ENCODE measurements at regions not wholly inside any gene's neighbourhood (a gene's known extent, or its start where the extent isn't known, plus 50 kb on each side); places are given as distances from the start of the nearest gene placed in this dataset.

DNA sequence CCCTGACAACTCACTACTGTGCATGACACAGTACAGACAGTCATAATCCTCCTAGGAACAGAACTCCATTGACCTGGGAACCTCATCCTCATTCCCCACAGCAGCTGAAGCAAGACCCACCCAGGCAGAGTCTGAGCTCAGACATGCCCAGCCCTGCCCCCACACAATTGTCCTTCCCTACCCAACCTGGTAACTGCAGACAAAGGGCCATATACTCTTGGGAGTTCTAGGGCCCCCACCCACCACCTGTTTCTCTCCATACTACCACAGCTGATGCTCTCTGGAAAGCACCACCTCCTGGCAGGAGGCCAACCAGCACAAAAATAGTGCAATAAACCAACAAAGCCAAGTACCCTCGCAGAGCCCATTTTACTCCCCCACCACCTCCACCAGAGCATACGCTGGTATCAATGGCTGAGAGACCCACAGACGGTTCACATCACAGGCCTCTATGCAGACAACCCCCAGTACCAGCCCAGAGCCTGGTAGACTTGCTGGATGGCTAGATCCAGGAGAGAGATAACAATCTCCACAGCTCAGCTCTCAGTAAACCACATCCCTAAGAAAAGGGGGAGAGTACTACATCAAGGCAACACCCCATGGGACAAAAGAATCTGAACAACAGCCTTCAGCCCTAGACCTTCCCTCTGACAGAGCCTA lies 159.7 kb upstream of the CXADR start:
- no peaks in the 10 kb centered on the region for H3K36me3 ChIP-seq
- no peak overlapping the region for H3K4me3 ChIP-seq
- WGBS: 72% methylated on average over 3 of the region's 3 CpGs
- TF ChIP-seq, protein P1, sequence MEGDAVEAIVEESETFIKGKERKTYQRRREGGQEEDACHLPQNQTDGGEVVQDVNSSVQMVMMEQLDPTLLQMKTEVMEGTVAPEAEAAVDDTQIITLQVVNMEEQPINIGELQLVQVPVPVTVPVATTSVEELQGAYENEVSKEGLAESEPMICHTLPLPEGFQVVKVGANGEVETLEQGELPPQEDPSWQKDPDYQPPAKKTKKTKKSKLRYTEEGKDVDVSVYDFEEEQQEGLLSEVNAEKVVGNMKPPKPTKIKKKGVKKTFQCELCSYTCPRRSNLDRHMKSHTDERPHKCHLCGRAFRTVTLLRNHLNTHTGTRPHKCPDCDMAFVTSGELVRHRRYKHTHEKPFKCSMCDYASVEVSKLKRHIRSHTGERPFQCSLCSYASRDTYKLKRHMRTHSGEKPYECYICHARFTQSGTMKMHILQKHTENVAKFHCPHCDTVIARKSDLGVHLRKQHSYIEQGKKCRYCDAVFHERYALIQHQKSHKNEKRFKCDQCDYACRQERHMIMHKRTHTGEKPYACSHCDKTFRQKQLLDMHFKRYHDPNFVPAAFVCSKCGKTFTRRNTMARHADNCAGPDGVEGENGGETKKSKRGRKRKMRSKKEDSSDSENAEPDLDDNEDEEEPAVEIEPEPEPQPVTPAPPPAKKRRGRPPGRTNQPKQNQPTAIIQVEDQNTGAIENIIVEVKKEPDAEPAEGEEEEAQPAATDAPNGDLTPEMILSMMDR (IDR thresholded peaks at IDR 0.05): no peak
- TF ChIP-seq POLR2AphosphoS5 (IDR thresholded peaks at IDR 0.05): no peak
- TF ChIP-seq POLR2A (IDR thresholded peaks at IDR 0.05): no peak
- no peak for DNase-seq (ENCODE audit: low spot score)
- no peak overlapping the region for H3K27ac ChIP-seq
- H3K4me1 ChIP-seq (replicated peaks): no peaks in the 10 kb centered on the region
- H3K27me3 ChIP-seq (replicated peaks; ENCODE audit: insufficient read depth): no peaks in the 10 kb centered on the region
- intact Hi-C loops (cut with DNase I): no loop called here
- H3K9me3 ChIP-seq: no peaks in the 10 kb centered on the region

DNA sequence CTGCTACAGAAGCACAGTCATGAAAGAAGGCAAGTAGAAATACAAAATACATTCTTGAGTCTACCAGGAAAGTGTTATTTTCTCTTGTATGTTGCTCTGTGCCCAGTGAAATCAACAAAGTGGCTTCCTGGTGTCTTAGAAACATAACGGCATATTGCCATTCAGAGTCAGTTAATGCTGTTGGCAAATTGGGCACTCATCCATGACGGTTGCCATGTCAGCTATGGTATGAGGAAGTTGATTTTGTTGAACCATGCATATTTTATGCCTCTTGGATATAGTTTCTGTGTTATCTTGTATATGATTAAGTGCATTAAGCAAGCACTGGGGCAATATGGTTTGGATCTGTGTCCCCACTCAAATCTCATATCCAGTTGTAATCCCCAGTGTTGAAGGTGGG lies 153.1 kb upstream of the CXADR start:
- TF ChIP-seq, protein P1 (IDR thresholded peaks at IDR 0.05): no peak
- no peak for TF ChIP-seq POLR2A (IDR thresholded peaks at IDR 0.05)
- TF ChIP-seq POLR2AphosphoS5 (IDR thresholded peaks at IDR 0.05): no peak
- no peak for DNase-seq (ENCODE audit: low spot score)
- intact Hi-C loops (cut with DNase I): no loop called here
- Histone ChIP-seq H3K27ac (no peak overlapping the region), H3K4me3 (no peak overlapping the region), H3K27me3 (replicated peaks; ENCODE audit: insufficient read depth) (no peaks in the 10 kb centered on the region), H3K9me3 (no peaks in the 10 kb centered on the region), H3K4me1 (replicated peaks) (no peaks in the 10 kb centered on the region), H3K36me3 (no peaks in the 10 kb centered on the region)
- 87% methylated on average over 2 of the region's 2 CpGs for WGBS

DNA sequence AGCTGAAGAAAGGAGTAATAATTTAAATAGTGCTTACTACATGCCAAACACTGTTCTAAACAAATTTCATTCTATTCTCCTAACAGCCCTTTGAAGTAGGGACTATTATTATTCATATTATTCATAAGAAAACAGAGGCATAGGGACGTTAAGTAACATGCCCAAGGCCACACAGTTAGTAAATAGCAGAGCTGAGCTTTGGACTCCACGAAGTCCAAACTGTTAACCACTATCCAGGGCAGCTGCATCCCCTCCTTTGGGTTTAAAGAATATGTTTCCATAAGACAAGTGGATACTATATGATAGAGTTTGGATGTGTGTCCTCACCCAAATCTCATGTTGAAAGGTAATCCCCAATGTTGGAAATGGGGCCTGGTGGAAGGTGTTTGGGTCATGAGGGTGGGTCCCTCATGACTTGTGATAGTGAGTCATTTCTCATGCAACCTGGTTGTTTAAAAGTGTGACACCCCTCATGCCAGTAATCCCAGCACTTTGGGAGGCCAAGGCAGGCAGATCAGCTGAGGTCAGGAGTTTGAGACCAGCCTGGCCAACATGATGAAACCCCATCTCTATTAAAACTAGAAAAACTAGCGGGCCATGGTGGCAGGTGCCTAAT lies 144.0 kb upstream of the CXADR start:
- Histone ChIP-seq H3K36me3 (no peaks in the 10 kb centered on the region), H3K27me3 (replicated peaks; ENCODE audit: insufficient read depth) (no peaks in the 10 kb centered on the region), H3K27ac (no peak overlapping the region), H3K4me1 (replicated peaks) (peaks cover 6% of the 10 kb centered on the region), H3K4me3 (no peak overlapping the region), H3K9me3 (no peaks in the 10 kb centered on the region)
- intact Hi-C loops (cut with DNase I): no loop called here
- WGBS: 63% methylated on average over 3 of the region's 3 CpGs
- TF ChIP-seq POLR2A (IDR thresholded peaks at IDR 0.05) (no peak), POLR2AphosphoS5 (IDR thresholded peaks at IDR 0.05) (no peak)
- TF ChIP-seq, protein P1 (IDR thresholded peaks at IDR 0.05): no peak
- no peak for DNase-seq (ENCODE audit: low spot score)

DNA sequence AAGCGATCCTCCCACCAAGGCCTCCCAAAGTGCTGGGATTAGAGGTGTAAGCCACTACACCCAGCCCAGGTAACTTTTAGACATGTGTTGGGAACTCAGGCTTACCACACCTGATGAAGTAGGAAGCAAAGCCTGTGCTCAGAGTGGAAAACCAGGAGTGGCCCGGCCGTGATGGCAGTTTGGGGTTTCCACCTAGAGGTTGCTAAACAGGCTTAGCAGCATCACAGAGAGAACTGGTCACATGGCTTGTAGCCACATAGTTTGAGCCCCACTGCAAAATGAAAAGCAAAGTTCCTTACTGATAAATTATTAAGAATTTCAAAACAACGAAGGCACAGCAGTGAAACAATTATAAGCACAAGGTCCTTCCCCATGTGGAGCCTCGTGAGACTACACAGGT lies 142.6 kb upstream of the CXADR start:
- intact Hi-C loops (cut with DNase I): no loop called here
- peaks cover 6% of the 10 kb centered on the region for H3K4me1 ChIP-seq (replicated peaks)
- H3K4me3 ChIP-seq: no peak overlapping the region
- DNase-seq (ENCODE audit: low spot score): peak; percentile 65
- peak overlapping the region in 1 of 2 donors; percentile 60 for H3K27ac ChIP-seq
- H3K27me3 ChIP-seq (replicated peaks; ENCODE audit: insufficient read depth): no peaks in the 10 kb centered on the region
- no peaks in the 10 kb centered on the region for H3K36me3 ChIP-seq
- TF ChIP-seq POLR2A (IDR thresholded peaks at IDR 0.05): no peak
- TF ChIP-seq POLR2AphosphoS5 (IDR thresholded peaks at IDR 0.05): peak; percentile 29
- TF ChIP-seq, protein P1 (IDR thresholded peaks at IDR 0.05): no peak
- WGBS: 53% methylated on average over 5 of the region's 5 CpGs
- H3K9me3 ChIP-seq: no peaks in the 10 kb centered on the region

DNA sequence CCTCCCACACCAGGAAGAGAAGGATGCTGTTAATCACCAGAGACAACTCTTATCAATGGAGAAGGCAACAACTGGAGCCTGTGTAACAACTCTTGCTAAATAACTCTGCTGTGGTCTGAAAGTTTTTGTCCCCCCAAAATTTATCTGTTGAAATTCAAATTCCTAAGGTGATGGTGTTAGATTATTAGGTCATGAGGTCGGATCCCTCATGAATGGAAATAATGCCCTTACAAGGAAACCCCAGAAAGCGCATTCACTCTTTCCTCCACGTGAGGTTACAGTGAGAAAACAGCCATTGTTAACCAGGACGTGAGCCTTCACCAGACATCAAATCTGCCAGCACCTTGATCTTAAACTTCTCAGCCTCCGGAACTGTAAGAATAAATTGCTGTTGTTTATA lies 141.9 kb upstream of the CXADR start:
- Histone ChIP-seq H3K27me3 (replicated peaks; ENCODE audit: insufficient read depth) (no peaks in the 10 kb centered on the region), H3K27ac (peak overlapping the region in 1 of 2 donors; percentile 60), H3K4me3 (no peak overlapping the region), H3K36me3 (no peaks in the 10 kb centered on the region), H3K4me1 (replicated peaks) (peaks cover 6% of the 10 kb centered on the region), H3K9me3 (no peaks in the 10 kb centered on the region)
- WGBS: 26% methylated on average over 5 of the region's 5 CpGs
- TF ChIP-seq POLR2AphosphoS5 (IDR thresholded peaks at IDR 0.05) (no peak), POLR2A (IDR thresholded peaks at IDR 0.05) (no peak)
- TF ChIP-seq, protein P1 (IDR thresholded peaks at IDR 0.05): no peak
- intact Hi-C loops (cut with DNase I): no loop called here
- DNase-seq (ENCODE audit: low spot score): no peak

All from prostate gland (tissue), 2 donors.